Endothelial cell of umbilical vein (primary cell): ENCODE measurements at regions not wholly inside any gene's neighbourhood (a gene's known extent, or its start where the extent isn't known, plus 50 kb on each side); places are given as distances from the start of the nearest gene placed in this dataset.

ENCODE experiments used
- EZH2 ChIP-seq: IDR thresholded peaks from 2 replicates; pipeline ENCODE4 v1.6.1; 2012; ENCODE audit warnings: borderline replicate concordance, low read depth, mild to moderate bottlenecking, moderate library complexity, low read length, inconsistent platforms; ENCODE audit not compliant: severe bottlenecking
- MYC ChIP-seq: IDR thresholded peaks from one replicate; pipeline ENCODE4 v1.6.1; 2011; ENCODE audit warnings: mild to moderate bottlenecking, low read depth, low read length
- POLR2A ChIP-seq: IDR thresholded peaks from 2 replicates; pipeline ENCODE4 v1.6.1; 2012; ENCODE audit warnings: low read depth, mild to moderate bottlenecking, control low read depth, low read length
- POLR2AphosphoS5 ChIP-seq: IDR thresholded peaks from 2 replicates; pipeline ENCODE4 v1.6.1; 2012; ENCODE audit warnings: low read depth, mild to moderate bottlenecking, control low read depth, low read length, moderate library complexity; ENCODE audit not compliant: insufficient read depth
- TF ChIP-seq, protein P1 (sequence below), 2 donors: IDR thresholded peaks; 1 replicate in 1 of 2; 2 replicates in 1 of 2; pipeline ENCODE4 v1.5.1; 2011; ENCODE audit warnings: low read length in 2 of 2, mild to moderate bottlenecking in 2 of 2, moderate library complexity in 2 of 2, control low read depth in 1 of 2, inconsistent platforms in 1 of 2, low read depth in 1 of 2; ENCODE audit not compliant: insufficient read depth in 1 of 2; ENCODE audit errors: extremely low read depth in 1 of 2
- TF ChIP-seq, protein P2 (sequence below): IDR thresholded peaks from 2 replicates; pipeline ENCODE4 v1.6.1; 2011; ENCODE audit not compliant: insufficient read depth, insufficient read length

DNA sequence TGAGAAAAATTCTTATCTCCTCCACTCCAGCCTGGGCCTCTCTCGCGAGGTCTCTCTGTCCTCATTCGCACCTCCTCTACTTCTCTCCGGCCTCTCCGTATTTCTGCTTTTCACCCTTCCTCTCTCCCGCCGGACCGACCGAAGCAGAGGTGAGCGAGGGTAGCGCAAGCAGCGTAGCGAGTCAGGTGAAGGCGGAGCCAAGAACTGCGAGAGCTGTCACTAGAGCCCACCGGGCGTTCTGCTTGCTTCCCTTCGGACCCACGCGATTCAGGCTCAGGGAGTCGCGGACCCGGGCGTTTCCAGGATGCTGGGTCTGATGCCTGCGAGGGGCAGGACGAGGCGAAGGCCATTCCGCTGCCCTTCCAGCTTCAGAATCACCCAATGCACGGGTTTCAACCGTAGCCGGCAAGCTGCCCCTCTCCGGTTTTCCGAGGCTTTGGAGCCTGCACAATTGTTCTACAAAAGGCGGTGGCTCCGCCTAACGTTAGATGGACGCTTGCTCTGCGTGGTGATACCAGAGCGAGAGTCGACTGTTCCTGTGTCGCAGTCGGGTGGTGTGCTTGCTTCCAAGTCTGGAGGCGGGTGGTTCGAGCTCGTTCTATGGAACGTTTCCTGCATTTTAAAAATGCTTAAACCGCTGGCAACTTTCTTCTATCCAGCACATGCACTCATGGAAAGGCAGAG lies 310.2 kb downstream of the FAM72C start:
- TF ChIP-seq, protein P1, sequence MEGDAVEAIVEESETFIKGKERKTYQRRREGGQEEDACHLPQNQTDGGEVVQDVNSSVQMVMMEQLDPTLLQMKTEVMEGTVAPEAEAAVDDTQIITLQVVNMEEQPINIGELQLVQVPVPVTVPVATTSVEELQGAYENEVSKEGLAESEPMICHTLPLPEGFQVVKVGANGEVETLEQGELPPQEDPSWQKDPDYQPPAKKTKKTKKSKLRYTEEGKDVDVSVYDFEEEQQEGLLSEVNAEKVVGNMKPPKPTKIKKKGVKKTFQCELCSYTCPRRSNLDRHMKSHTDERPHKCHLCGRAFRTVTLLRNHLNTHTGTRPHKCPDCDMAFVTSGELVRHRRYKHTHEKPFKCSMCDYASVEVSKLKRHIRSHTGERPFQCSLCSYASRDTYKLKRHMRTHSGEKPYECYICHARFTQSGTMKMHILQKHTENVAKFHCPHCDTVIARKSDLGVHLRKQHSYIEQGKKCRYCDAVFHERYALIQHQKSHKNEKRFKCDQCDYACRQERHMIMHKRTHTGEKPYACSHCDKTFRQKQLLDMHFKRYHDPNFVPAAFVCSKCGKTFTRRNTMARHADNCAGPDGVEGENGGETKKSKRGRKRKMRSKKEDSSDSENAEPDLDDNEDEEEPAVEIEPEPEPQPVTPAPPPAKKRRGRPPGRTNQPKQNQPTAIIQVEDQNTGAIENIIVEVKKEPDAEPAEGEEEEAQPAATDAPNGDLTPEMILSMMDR (IDR thresholded peaks at IDR 0.05; ENCODE audit: extremely low read depth in 1 of 2, insufficient read depth in 1 of 2, low read depth in 1 of 2, low read length in 2 of 2) = no peak
- no peak for TF ChIP-seq POLR2AphosphoS5
- TF ChIP-seq, protein P2, sequence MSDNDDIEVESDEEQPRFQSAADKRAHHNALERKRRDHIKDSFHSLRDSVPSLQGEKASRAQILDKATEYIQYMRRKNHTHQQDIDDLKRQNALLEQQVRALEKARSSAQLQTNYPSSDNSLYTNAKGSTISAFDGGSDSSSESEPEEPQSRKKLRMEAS = no peak
- no peak for TF ChIP-seq EZH2
- no peak for TF ChIP-seq POLR2A
- no peak for TF ChIP-seq MYC
